Transverse colon (tissue), 3 donors: ENCODE measurements at regions not wholly inside any gene's neighbourhood (a gene's known extent, or its start where the extent isn't known, plus 50 kb on each side); places are given as distances from the start of the nearest gene placed in this dataset.

ENCODE experiments used
- CTCF ChIP-seq, 5 experiments: fragments of 200-600 bp in 3 of 5; fragments of 450-650 bp in 2 of 5; sonication (generic) in 3 of 5; IDR thresholded peaks; 1 replicate in 2 of 5; 2 replicates in 3 of 5; pipeline ENCODE4 v1.5.1; 2016 to 2017; ENCODE audit warnings: antibody characterized with exemption in 5 of 5, inconsistent platforms in 3 of 5, mild to moderate bottlenecking in 2 of 5, moderate library complexity in 1 of 5
- POLR2A ChIP-seq: fragments of 450-650 bp; IDR thresholded peaks from one replicate; pipeline ENCODE4 v1.6.1; 2016; ENCODE audit warnings: antibody characterized with exemption, mild to moderate bottlenecking, moderate library complexity

- TF ChIP-seq CTCF (IDR thresholded peaks at IDR 0.05) (no peak), POLR2A (no peak)
These were observed 84.4 kb upstream of the SPIN1 start for GRCh38 chr9:88303721-88304451.
